Stimulated activated CD8-positive, alpha-beta memory T cell treated with anti-CD3 and anti-CD28 coated beads, Interleukin-15, amount 100 ng/mL, for 24 hours (primary cell): ENCODE measurements at regions not wholly inside any gene's neighbourhood (a gene's known extent, or its start where the extent isn't known, plus 50 kb on each side); places are given as distances from the start of the nearest gene placed in this dataset.
"Not testable (repeated sequence)": the region's sequence is repeated elsewhere in the genome, so short reads cannot be mapped to it uniquely, and the experiment has no call there.

Source experiments
- DNase-seq: peaks from one replicate; pipeline ENCODE4 v3.0.0-alpha.2; 2020; ENCODE audit warnings: low read depth

DNA sequence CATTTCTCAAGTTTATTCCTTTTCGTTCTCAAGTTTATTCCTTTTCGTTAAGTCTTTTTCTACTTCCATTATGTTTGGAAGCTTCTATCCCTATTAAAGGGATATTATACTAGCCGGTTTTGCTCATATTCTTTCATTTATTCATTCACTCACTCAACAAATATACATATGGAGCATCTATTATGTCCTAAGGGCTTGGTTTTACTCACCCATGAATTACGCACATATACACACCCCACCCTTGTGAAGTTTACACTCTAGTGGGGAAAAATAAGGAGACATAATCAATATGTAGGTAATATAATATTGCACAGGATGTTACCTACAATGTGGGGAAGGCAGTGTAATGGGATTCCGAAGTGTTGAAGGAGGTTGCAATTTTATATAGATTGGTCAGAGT is 90.5 kb downstream of the ACTL7B start:
- no peak for DNase-seq

DNA sequence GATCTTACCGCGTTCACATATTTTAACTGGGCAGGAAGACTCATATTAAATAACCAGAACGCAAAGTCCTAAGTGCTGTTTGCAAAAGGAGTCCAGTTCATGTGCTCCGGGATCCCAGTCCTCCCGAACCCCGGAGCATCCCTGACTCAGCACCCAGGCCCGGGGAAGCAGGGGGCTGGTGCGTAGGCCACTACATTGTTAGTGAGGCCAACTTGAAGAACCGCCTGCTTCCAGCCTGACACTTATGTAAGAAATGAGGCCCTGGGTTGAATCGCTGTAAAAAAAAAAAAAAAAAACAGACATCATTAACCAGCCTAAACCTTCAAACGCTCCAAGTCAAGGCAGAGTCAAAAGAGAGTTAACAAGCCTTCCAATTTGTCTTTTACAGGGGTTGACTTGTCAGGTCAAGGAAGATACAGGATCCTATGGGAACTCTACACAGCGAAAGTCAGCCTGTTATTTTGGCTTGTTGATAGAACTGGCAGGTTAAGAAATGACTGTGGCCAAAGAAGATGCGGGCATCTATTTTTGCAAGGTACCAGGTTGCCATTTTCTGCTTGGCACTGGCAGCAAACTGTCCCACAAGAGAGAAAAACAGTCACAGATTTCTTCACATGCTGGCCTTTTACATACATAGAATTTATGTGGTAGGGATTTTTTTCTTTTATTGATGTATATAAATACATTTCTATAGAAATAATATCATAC is 93.3 kb downstream of the ACTL7B start:
- no peak for DNase-seq

DNA sequence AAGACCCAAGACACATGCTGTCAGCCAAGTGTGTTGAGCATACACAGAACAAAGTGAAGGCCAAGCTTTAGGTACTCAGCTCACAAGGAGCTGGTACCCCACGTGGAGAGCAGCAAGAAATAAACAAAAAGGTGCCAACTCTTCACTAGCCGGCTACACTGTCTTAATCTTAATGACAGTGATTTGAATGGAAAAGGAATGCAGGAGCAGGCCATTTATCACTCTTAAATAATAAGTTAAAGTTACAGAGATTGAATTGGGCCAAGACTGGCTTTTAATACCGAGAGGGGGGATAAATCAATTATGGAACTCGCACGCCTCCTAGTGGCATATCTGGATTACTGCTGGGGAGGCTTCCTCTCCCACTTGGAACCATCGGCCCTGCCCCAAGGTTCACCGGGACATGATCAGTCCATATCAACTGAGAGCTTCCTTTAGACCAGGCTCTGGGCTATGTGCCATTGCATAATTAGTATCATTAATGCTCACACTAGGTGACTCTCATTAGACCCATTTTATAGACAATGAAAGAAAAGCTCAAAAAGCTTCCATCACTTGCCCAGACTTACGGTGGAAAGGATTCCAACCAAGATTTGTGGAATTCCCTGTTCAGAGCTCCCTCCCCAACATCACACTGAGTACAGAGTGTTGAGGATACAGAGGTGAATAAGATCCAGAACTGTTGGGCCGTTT is 94.0 kb downstream of the ACTL7B start:
- peak; percentile 1 for DNase-seq

DNA sequence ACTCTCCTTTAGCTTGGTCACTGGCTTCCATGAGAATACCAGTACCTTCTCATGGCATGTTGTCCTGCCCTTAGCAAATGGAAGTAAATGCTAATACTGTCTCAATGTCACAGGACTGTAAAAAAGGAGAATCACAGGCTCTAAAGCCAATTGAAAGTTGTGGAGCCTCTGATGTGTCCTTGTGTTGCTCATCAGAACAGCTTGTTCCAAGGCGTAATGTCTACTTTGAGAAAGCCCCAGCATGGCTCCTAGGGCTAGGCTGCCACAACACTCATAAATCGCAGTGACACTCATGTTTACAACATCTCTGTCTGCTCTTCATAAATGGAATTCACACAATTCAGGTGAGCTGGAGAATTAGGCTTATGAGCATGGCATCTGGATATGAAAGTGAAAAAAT is 94.9 kb downstream of the ACTL7B start:
- no peak for DNase-seq

DNA sequence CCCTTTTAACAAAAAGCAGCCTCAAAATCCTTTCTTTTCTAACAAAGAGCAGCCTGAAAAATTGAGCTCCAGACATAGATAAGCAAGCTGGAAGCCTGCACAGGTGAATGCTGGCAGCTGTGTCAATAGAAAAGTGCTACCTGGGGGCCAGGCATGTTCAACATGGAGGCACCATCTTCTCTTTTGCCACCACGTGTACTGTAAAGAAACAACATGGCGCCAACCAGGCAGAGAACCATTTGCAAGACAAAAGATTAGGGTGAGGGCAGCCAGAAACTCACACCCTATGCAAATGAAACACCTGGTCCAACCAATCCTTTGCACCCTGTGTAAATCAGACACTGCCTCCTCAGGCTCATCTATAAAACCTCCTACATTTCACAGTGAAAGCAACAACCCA is 96.0 kb downstream of the ACTL7B start:
- no peak for DNase-seq

DNA sequence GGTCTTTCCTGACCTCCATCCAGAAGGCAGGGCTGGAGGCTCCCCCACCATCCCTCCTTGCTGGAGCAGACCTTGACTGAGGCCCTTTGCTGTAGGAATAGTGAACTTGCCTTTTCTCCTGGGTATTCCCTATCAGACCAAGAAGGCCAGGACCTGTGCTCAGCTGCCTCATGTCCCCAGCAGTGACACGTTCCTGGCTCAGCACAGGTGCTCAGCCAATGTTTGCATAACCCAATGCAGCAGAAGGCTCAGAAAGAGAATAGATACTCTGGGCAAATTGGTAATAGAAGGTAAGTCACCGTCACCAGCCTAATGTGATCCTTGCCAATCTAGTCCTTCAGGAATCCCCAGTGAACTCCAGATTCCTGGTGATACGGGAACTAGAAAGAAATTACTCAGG is 96.4 kb downstream of the ACTL7B start:
- no peak for DNase-seq

DNA sequence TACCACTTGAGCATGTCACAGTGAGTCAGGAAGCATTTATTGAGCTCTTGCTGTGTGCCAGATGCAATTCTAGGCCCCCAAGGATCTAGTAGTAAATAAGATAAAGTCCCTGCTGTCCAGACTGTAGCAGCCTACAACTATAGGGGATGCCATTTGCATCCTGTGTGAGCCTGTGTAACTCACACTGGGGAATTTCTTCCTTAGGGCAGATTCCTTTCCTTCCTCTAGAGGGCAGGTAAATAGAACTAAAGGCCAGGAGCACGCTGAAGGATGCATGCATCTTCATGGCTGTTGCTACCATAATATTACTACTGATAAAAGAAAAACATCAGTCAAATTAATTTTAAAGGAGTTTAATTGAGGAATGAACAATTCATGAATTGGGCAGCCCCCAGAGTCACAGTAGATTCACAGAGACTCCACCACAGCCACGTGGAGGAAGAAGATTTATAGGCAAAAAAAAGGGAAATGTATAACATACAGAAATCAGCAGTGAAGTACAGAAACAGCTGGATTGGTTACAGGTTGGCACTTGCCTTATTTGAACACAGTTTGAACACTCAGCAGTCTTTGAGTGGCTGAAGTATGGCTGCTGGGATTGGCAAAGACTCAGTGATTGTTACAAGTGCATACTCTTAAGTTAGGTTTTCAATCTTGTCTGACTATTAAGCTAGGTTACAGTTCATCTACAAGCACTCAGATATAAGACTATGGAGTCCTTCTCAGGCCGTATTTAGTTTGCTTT is 98.9 kb downstream of the ACTL7B start:
- no peak for DNase-seq

DNA sequence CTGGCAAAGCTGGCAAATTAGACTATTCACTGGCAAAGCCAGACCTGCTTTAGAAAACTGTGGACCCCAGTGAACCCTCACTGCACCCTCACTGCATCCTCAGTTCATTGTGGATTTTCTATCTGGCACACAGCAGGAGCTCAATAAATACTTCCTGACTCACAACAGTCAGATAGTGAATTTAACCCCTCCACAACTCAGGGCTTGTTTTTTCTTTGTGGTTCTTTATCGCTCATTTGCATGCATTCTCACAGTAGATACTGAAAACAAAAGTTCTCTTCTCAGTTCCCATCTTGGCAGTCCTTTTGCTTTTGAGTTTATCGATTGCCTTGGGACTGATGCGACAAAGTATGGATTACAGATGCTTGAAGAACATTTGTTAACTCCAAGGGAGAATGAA is 99.8 kb downstream of the ACTL7B start:
- no peak for DNase-seq

DNA sequence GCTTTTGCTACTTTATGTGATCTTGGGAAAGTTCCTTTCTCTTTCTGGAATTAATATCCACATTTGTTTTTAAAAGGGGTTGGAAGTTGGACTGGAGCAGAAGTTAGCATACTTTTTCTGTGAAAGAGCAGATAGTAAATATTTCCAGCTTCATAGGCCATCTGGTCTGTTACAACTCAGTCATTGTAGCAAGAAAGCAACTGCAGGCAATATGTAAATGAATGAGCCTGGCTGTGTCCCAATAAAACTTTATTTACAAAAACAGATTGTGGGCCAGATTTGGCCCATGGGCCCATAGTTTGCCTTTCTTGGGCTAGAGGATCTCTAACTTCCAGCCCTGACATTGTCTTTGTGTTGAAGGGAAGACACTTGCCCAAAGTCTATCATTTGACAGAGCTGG is 104.4 kb downstream of the ACTL7B start:
- DNase-seq: no peak

DNA sequence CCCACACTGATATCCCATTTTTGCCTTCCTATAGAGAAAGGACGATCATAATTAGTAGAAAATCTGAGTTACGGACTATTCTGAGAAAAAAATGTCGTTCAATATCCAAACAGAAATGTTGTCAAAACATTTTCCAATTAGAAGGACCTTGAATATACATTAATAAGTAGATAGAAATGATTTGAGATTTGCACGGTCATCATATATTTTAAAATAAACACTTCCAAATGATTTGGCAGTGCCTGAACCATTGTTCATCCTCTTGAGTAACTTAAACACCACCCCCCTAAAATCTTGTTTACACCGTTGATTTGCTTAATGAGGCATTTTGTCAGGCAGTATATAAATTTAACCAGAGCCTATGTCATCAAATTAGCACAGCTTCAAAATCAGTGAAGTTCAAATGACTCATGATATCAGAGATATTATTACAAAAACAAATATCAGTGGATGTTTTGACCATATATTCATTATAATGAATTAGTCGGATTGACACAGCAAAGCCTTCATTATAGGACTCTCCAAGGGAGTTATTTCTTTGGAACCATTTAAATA is 105.0 kb downstream of the ACTL7B start:
- DNase-seq: no peak

DNA sequence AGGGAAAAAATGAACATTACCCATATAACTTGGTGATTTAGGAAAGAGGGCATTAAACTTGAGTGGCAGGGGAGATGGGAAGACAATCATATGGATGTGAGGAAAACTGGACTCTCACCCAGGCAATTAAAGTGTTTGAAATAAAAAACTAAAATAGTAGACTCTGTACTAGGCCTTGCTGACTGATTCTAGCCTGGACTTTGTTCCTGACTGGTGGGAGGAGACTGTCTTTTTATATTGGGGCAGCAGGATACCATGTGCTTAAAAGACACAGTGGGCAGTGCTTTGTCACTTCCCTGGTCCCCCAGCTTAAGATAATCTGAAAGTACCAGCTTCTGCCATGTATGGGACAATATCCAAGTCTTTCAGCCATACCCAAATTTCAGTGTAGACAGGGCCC is 107.0 kb downstream of the ACTL7B start:
- no peak for DNase-seq

DNA sequence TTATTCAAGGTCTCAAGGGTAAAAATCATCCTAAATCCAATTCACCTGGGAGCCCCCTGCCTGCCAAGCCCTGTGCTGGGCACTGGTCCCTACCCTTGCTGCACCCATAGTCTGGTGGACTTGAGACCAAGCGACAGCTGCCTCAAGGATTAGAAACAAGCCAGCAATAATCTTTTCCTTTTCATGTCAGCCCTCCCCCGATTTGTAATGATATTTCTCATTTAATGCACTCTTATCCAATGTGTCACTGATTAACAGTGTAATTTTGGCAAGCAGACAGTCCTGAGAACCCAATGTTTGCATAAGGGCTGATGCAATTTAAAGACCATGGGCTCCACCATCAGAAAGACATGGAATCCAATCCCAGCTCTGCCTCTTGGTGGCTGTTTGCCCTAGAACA is 108.9 kb downstream of the ACTL7B start:
- DNase-seq: no peak

DNA sequence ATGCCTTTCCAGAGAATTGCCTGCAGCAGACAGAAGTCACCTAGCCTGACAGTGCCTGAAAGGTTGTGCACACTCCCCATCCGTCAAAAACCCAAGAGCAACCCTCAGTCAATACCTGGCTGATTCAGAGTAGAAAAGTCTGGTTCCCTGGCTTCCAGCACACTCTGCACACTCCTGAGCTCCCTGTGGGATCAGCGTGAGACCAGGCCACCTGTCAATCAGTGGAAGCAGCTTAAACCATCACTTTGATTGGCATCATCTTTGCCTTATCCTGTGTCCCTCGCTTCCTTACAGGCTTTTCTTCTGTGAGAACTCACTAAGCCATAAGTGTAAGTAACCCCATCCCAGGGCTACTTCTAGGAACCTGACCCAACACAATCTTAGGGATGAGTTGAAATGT is 109.8 kb downstream of the ACTL7B start:
- DNase-seq: no peak

DNA sequence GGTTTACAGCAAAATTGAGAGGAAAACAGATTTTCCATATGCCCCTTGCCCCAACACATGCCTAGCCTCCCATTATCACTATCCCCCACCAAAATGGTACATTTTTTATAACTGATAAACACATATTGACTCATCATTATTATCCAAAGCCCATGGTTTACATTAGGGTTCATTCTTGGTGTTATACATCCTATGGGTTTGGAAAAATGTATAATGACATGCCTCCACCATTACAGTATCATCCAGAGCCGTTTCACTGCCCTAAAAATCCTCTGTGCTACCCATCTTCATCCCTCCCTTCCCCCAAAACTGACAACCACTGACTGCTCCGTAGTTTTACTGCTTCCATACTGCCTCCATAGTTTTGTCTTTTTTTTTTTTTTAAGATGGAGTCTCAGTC is 111.1 kb downstream of the ACTL7B start:
- no peak for DNase-seq

DNA sequence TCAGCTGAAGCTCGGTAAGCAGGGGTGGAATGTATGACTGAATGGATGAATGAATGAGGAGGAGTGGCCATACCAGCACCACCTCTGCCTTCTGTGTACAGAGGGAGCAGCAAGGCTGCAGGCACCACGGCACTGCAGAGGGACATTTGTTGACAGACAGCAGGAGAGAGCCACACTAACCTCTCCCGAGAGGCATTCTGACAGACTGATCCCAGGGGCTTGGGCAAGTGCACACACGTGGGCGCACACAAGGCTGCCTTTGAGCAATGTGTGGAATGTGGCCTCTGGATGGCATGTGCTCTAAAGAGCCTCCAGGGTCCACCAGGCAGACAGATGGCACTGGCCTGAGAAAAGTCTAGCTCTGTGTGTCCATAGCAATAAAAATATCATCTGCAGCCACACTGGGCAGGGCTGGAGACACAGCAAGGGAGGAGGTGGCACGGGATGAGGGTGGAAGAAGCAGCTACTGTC is 111.8 kb downstream of the ACTL7B start:
- no peak for DNase-seq

DNA sequence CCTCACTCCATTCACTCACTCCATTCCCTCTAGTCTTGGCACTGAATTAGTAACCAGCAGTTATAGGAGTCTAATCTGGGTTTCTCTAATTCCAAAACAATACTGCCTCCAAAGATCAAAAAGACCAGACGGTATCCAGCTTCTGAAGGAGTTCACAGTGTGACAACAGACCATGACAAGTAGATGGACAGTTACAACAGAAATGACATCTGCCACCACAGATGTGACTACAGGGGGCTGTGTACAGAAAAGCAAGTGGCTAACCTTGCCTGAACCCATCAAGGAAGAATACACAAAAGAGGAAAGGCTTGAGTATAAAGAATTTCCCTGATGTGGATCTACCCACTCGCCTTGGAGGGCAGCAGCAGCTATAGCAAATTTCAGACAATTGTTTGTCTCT is 112.4 kb downstream of the ACTL7B start:
- DNase-seq: no peak

DNA sequence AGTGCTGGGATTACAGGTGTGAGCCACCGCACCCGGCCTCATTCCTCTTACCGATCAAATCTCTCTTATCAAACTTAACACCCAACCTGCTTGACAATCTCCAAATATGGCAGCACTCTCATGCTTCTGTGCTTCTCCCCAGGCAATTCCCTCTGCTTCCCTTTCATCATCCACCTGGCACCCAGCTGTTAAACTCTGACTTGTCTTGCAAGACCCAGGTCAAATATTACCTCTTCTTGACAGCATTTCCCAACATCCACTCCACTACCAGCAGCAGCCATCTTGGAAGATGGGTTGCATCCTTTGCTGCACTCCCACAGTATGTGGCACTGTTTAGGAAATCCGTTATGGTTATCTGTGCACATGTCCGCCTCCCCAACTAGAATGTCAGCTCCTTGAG is 113.6 kb downstream of the ACTL7B start:
- DNase-seq: no peak

DNA sequence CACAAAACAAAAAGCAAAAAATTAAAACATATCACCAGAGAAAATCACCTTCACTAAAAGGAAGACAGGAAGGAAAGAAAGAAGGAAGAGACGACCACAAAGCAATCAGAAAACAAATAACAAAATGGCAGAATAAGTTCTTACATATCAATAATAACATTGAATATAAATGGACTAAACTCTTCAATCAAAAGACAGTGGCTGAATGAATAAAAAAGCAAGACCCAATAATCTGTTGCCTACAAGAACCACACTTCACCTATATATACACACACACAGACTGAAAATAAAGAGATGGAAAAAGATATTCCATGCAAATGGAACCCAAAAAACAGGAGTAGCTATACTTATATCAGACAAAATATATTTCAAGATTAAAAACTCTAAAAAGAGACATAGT is 124.5 kb downstream of the ACTL7B start:
- DNase-seq: not testable (repeated sequence)

DNA sequence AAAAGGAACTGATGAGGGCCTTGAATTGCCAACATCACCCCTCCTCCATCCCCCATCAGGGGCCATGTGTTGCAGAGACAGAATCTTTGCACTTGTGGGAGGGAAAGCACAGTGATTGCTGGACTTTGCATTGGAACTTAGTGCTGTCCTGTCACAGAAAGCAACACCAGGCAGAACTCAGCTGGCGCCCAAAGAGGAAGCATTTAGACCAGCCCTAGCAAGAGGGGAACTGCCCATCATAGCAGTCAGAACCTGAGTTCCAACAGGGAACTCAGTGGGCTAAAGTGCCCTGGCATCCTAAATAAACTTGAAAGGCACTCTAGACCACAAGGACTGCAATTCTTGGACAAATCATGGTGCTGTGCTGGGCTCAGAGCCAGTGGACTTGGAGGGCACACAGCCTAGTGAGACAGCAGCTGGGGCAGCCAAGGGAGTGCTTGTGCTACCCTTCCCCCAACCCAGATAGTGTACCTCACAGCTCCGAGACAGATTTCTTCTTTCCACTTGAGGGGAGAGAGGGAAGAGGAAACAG is 128.1 kb downstream of the ACTL7B start:
- no peak for DNase-seq

DNA sequence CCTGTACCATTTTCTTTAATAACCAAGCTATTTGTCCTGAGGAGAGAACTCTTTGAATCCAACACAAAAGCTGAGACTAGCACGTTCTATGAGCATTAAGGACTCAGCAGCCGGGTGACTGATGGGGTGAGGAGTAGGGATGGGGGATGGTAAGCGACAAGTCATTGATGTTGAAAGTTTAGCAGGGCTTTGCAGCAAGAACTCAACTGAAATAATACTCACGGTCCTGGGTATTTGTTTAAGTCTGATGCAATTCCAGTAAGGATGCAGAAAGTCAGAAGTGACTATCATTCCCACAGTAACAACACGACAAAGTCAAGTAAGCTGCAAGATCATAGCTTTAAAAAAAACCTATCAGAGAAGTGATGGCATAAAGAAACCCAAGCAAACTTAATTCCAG is 131.1 kb downstream of the ACTL7B start:
- no peak for DNase-seq

DNA sequence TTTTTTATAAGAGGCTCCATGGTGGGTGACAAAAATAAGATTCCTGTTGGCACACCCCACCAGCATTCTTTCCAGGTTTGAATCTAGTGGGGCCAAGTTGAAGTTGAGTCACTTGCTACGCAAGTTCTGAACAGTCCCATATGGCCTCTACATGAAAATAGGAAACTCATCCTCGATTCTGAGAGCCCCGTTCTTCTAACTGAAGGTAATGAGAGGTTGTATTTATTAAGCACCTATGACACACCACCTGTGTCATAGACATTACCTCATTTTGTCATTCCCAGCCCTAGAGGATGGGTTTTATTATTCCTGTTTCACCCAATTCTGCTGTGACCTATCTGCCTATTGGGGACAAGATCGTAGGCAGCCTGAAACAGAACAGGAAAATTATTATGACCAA is 131.7 kb downstream of the ACTL7B start:
- no peak for DNase-seq

DNA sequence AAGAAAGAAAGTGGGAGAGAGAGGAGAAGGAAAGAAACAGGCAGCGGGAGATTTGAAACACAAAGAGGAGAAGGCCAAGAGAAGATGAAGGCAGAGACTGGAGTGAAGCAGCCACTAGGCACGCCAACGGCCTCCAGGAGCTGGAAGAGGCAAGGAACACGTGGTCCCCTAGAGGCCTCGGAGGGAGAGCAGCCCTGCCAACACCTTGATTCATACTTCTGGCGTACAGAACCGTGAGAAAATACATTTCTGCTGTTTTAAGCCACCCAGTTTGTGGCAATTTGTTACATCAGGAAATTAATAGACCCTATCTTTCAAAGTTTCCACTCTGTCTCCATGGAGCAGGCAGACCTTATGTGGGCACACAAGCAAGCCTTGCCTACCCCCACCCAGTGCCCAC is 133.4 kb downstream of the ACTL7B start:
- DNase-seq: no peak

DNA sequence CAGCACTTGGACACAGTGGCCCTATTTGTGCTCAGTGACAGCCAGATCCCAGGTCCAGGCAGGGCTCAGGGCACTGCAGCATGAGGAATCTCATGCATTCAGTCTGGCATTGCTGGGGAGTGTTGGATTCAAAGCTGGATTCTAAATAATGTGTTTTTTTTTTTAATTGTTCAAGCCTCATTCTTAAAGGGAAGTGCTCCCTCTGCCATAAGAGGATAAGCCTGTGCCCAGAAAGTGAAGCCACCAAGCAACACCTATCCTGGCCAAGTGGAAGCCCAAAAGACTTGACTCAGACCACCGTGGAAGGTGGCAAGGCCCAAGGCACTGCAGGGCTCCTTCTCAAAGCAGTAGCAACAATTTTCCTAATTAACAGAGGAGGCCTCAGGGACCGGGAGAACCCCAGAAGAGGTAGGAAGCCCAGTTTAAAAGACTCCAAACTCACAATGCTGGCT is 135.6 kb downstream of the ACTL7B start:
- DNase-seq: no peak
